ENCODE measurements at regions not wholly inside any gene's neighbourhood (a gene's known extent, or its start where the extent isn't known, plus 50 kb on each side); places are given as distances from the start of the nearest gene placed in this dataset.

DNA sequence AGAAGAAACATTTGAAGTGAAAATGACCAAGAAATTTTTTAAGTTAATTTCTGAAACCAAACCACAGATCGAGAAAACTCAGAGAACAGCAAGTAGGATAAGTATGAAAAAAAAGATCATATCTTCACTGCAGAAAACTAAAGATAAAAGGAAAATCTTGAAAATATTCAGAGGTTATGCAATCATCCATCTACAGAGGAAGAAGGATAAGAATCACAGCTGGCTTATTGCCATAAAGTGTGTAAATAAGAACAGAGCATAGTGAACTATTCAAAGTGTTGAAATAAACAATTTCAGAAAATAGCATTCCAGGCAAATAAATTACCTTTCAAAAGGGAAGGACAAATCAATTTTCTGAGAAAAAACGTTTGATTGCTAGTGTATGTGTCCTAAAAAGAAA lies 1191.7 kb upstream of the CDH6 start:
- TF ChIP-seq, protein P1, sequence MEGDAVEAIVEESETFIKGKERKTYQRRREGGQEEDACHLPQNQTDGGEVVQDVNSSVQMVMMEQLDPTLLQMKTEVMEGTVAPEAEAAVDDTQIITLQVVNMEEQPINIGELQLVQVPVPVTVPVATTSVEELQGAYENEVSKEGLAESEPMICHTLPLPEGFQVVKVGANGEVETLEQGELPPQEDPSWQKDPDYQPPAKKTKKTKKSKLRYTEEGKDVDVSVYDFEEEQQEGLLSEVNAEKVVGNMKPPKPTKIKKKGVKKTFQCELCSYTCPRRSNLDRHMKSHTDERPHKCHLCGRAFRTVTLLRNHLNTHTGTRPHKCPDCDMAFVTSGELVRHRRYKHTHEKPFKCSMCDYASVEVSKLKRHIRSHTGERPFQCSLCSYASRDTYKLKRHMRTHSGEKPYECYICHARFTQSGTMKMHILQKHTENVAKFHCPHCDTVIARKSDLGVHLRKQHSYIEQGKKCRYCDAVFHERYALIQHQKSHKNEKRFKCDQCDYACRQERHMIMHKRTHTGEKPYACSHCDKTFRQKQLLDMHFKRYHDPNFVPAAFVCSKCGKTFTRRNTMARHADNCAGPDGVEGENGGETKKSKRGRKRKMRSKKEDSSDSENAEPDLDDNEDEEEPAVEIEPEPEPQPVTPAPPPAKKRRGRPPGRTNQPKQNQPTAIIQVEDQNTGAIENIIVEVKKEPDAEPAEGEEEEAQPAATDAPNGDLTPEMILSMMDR (conservative IDR thresholded peaks at IDR 0.05), result no peak

More for the DNA sequence above, 1191.7 kb upstream of the CDH6 start:
- Histone ChIP-seq H3K23ac (ENCODE audit: insufficient read length, low read depth, low read length) (no peak overlapping the region), H3K79me1 (ENCODE audit: insufficient read depth, low read depth, low read length, poor library complexity, severe bottlenecking) (no peaks in the 10 kb centered on the region), H2BK15ac (ENCODE audit: low read depth, low read length) (no peak overlapping the region), H2AFZ (ENCODE audit: low read length) (no peak overlapping the region), H3K9ac (ENCODE audit: extremely low read depth, insufficient read length, low read length) (no peak overlapping the region), H3K18ac (ENCODE audit: insufficient read length, low read depth, low read length) (no peak overlapping the region), H3K4me1 (ENCODE audit: insufficient read depth, low read length) (no peaks in the 10 kb centered on the region), H3K23me2 (ENCODE audit: insufficient read length, low read depth, low read length, poor library complexity, severe bottlenecking) (no peaks in the 10 kb centered on the region), H3T11ph (ENCODE audit: low read length) (no peak overlapping the region), H2AK5ac (ENCODE audit: insufficient read length, low read length) (no peak overlapping the region), H2BK120ac (ENCODE audit: low read depth, low read length, poor library complexity, severe bottlenecking) (no peak overlapping the region), H3K4me2 (ENCODE audit: insufficient read depth, insufficient read length, low read length) (no peak overlapping the region), H3K9me3 (ENCODE audit: control insufficient read depth, low read depth, low read length) (no peaks in the 10 kb centered on the region), H2BK12ac (ENCODE audit: insufficient read length, low read depth, low read length) (no peak overlapping the region), H3K27ac (ENCODE audit: insufficient read length, low read depth, low read length) (no peak overlapping the region), H4K20me1 (ENCODE audit: control insufficient read depth, insufficient read depth, insufficient read length) (no peaks in the 10 kb centered on the region), H4K8ac (replicated peaks; ENCODE audit: insufficient read length, low read depth, low read length) (no peak overlapping the region), H3K14ac (ENCODE audit: insufficient read depth, low read length) (no peak overlapping the region), H4K91ac (ENCODE audit: insufficient read length, low read depth, low read length) (no peak overlapping the region), H2BK20ac (ENCODE audit: low read depth, low read length, poor library complexity, severe bottlenecking) (no peak overlapping the region), H3K4ac (ENCODE audit: low read depth, low read length) (no peak overlapping the region), H3K79me2 (ENCODE audit: insufficient read depth, low read length) (no peaks in the 10 kb centered on the region), H3K56ac (ENCODE audit: insufficient read length, low read depth, low read length) (no peak overlapping the region), H2BK5ac (ENCODE audit: insufficient read length, low read length) (no peak overlapping the region), H4K5ac (ENCODE audit: insufficient read length, low read depth, low read length) (no peak overlapping the region), H3K27me3 (ENCODE audit: insufficient read depth, low read length) (no peaks in the 10 kb centered on the region)
- DNase-seq, result no peak
- no peaks in the 10 kb centered on the region for H3K27me3 Mint-ChIP-seq (ENCODE audit: low read depth)
- WGBS (ENCODE audit: extremely low coverage, insufficient read length, low lambda C conversion rate), result no CpG with 5 or more reads among the region's 2 CpGs
- no peak overlapping the region for H3K27ac Mint-ChIP-seq
- no peak overlapping the region for H3K4me3 Mint-ChIP-seq
- peaks cover 0 to under 1% (median 0%) of the 10 kb centered on the region in 3 experiments; a peak in 2 of 7 replicates for H3K36me3 Mint-ChIP-seq (ENCODE audit: insufficient read depth in 1 of 3, low read depth in 3 of 3)
- H3K4me1 Mint-ChIP-seq, result peaks cover 4 to 10% of the 10 kb centered on the region in 2 experiments
- peaks cover 3 to 6% of the 10 kb centered on the region in 2 experiments; a peak in 3 of 5 replicates for H3K9me3 Mint-ChIP-seq

All from H9 (cell line).